ENCODE measurements at regions not wholly inside any gene's neighbourhood (a gene's known extent, or its start where the extent isn't known, plus 50 kb on each side); places are given as distances from the start of the nearest gene placed in this dataset.
"Not testable (repeated sequence)": the region's sequence is repeated elsewhere in the genome, so short reads cannot be mapped to it uniquely, and the experiment has no call there.

- Histone ChIP-seq H3K36me3 (replicated peaks; ENCODE audit: insufficient read depth, low read depth) (no peaks in the 10 kb centered on the region), H3K4me2 (peak overlapping the region; percentile 33), H3K4me1 (ENCODE audit: insufficient read depth) (peaks cover 17% of the 10 kb centered on the region), H4K20me1 (ENCODE audit: insufficient read depth, poor library complexity, severe bottlenecking) (no peaks in the 10 kb centered on the region), H3K27me3 (no peaks in the 10 kb centered on the region), H3K79me2 (no peaks in the 10 kb centered on the region), H2AFZ (no peak overlapping the region), H3K9me2 (replicated peaks; ENCODE audit: insufficient read depth) (no peaks in the 10 kb centered on the region), H3K9me3 (ENCODE audit: low read depth) (no peaks in the 10 kb centered on the region), H3K27ac (peak overlapping the region; percentile 52), H3K4me3 (no peak overlapping the region)
- DNase-seq (ENCODE audit: low spot score): peak; percentile 31
- WGBS (ENCODE audit: low lambda C conversion rate, missing lambda C conversion rate): 21% methylated on average over 9 of the region's 9 CpGs
- TF ChIP-seq EZH2phosphoT487 (IDR thresholded peaks at IDR 0.05; ENCODE audit: low read depth, severe bottlenecking, unreplicated experiment): no peak
- TF ChIP-seq EZH2 (IDR thresholded peaks at IDR 0.05; ENCODE audit: borderline replicate concordance): no peak
- no peak for TF ChIP-seq CTCF (IDR thresholded peaks at IDR 0.05; ENCODE audit: poor library complexity)
Measured at GRCh38 chr3:194189243-194189791, 53.4 kb downstream of the HES1 start.

GRCh38 chr3:194191850-194192249 lies 55.9 kb downstream of the HES1 start:
- H3K27me3 ChIP-seq; H3K27ac ChIP-seq; DNase-seq (ENCODE audit: low spot score); H3K36me3 ChIP-seq (replicated peaks; ENCODE audit: insufficient read depth, low read depth); H2AFZ ChIP-seq; H3K9me3 ChIP-seq (ENCODE audit: low read depth); H3K4me3 ChIP-seq; H4K20me1 ChIP-seq (ENCODE audit: insufficient read depth, poor library complexity, severe bottlenecking); H3K79me2 ChIP-seq; H3K4me2 ChIP-seq; H3K9me2 ChIP-seq (replicated peaks; ENCODE audit: insufficient read depth): not testable (repeated sequence)
- WGBS (ENCODE audit: low lambda C conversion rate, missing lambda C conversion rate): 97% methylated on average over 2 of the region's 2 CpGs
- H3K4me1 ChIP-seq (ENCODE audit: insufficient read depth): peaks cover 10% of the 10 kb centered on the region

GRCh38 chr3:194194051-194194756 lies 58.3 kb downstream of the HES1 start:
- H3K4me3 ChIP-seq: no peak overlapping the region
- no peak overlapping the region for H2AFZ ChIP-seq
- H3K27me3 ChIP-seq: no peaks in the 10 kb centered on the region
- TF ChIP-seq CTCF (IDR thresholded peaks at IDR 0.05; ENCODE audit: poor library complexity): no peak
- TF ChIP-seq EZH2 (IDR thresholded peaks at IDR 0.05; ENCODE audit: borderline replicate concordance): no peak
- TF ChIP-seq EZH2phosphoT487 (IDR thresholded peaks at IDR 0.05; ENCODE audit: low read depth, severe bottlenecking, unreplicated experiment): no peak
- 87% methylated on average over 9 of the region's 9 CpGs for WGBS (ENCODE audit: low lambda C conversion rate, missing lambda C conversion rate)
- H3K4me2 ChIP-seq: no peak overlapping the region
- no peaks in the 10 kb centered on the region for H3K79me2 ChIP-seq
- no peaks in the 10 kb centered on the region for H4K20me1 ChIP-seq (ENCODE audit: insufficient read depth, poor library complexity, severe bottlenecking)
- no peaks in the 10 kb centered on the region for H3K36me3 ChIP-seq (replicated peaks; ENCODE audit: insufficient read depth, low read depth)
- H3K4me1 ChIP-seq (ENCODE audit: insufficient read depth): peaks cover 6% of the 10 kb centered on the region
- DNase-seq (ENCODE audit: low spot score): no peak
- H3K9me2 ChIP-seq (replicated peaks; ENCODE audit: insufficient read depth): no peaks in the 10 kb centered on the region
- no peaks in the 10 kb centered on the region for H3K9me3 ChIP-seq (ENCODE audit: low read depth)
- no peak overlapping the region for H3K27ac ChIP-seq

- no peaks in the 10 kb centered on the region for H4K20me1 ChIP-seq (ENCODE audit: insufficient read depth, poor library complexity, severe bottlenecking)
- WGBS (ENCODE audit: low lambda C conversion rate, missing lambda C conversion rate): 93% methylated on average over 1 of the region's 1 CpG
- H3K36me3 ChIP-seq (replicated peaks; ENCODE audit: insufficient read depth, low read depth): no peaks in the 10 kb centered on the region
- no peak overlapping the region for H3K27ac ChIP-seq
- TF ChIP-seq EZH2 (IDR thresholded peaks at IDR 0.05; ENCODE audit: borderline replicate concordance): no peak
- TF ChIP-seq EZH2phosphoT487 (IDR thresholded peaks at IDR 0.05; ENCODE audit: low read depth, severe bottlenecking, unreplicated experiment): no peak
- TF ChIP-seq CTCF (IDR thresholded peaks at IDR 0.05; ENCODE audit: poor library complexity): no peak
- H3K9me3 ChIP-seq (ENCODE audit: low read depth): no peaks in the 10 kb centered on the region
- H3K9me2 ChIP-seq (replicated peaks; ENCODE audit: insufficient read depth): no peaks in the 10 kb centered on the region
- no peak overlapping the region for H3K4me2 ChIP-seq
- no peak overlapping the region for H3K4me3 ChIP-seq
- H3K79me2 ChIP-seq: no peaks in the 10 kb centered on the region
- H3K27me3 ChIP-seq: no peaks in the 10 kb centered on the region
- no peak for DNase-seq (ENCODE audit: low spot score)
- no peak overlapping the region for H2AFZ ChIP-seq
- H3K4me1 ChIP-seq (ENCODE audit: insufficient read depth): peaks cover 1% of the 10 kb centered on the region
Measured at GRCh38 chr3:194194757-194195085, 58.8 kb downstream of the HES1 start.
